ENCODE measurements at regions not wholly inside any gene's neighbourhood (a gene's known extent, or its start where the extent isn't known, plus 50 kb on each side); places are given as distances from the start of the nearest gene placed in this dataset.

GRCh38 chr6:119479860-119480655 is 130.5 kb upstream of the MAN1A1 start:
- TF ChIP-seq, protein P1, sequence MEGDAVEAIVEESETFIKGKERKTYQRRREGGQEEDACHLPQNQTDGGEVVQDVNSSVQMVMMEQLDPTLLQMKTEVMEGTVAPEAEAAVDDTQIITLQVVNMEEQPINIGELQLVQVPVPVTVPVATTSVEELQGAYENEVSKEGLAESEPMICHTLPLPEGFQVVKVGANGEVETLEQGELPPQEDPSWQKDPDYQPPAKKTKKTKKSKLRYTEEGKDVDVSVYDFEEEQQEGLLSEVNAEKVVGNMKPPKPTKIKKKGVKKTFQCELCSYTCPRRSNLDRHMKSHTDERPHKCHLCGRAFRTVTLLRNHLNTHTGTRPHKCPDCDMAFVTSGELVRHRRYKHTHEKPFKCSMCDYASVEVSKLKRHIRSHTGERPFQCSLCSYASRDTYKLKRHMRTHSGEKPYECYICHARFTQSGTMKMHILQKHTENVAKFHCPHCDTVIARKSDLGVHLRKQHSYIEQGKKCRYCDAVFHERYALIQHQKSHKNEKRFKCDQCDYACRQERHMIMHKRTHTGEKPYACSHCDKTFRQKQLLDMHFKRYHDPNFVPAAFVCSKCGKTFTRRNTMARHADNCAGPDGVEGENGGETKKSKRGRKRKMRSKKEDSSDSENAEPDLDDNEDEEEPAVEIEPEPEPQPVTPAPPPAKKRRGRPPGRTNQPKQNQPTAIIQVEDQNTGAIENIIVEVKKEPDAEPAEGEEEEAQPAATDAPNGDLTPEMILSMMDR (IDR thresholded peaks at IDR 0.05; ENCODE audit: insufficient read depth, low read length), result no peak
- TF ChIP-seq POLR2AphosphoS5 (IDR thresholded peaks at IDR 0.05; ENCODE audit: low read depth), result no peak
- no peak for TF ChIP-seq SPI1 (IDR thresholded peaks at IDR 0.05; ENCODE audit: borderline replicate concordance, low read depth)
- TF ChIP-seq REST (IDR thresholded peaks at IDR 0.05; ENCODE audit: insufficient replicate concordance, low read depth), result no peak
- TF ChIP-seq GABPA (IDR thresholded peaks at IDR 0.05; ENCODE audit: low read depth), result no peak

Measured in HL-60 (cell line).